GM18520 (cell line): ENCODE measurements at regions not wholly inside any gene's neighbourhood (a gene's known extent, or its start where the extent isn't known, plus 50 kb on each side); places are given as distances from the start of the nearest gene placed in this dataset.

Experiments
- ATAC-seq: cut with Tn5 transposase; IDR thresholded peaks from one replicate; pipeline ENCODE4 v1.9.1; 2021; ENCODE audit not compliant: unreplicated experiment

DNA sequence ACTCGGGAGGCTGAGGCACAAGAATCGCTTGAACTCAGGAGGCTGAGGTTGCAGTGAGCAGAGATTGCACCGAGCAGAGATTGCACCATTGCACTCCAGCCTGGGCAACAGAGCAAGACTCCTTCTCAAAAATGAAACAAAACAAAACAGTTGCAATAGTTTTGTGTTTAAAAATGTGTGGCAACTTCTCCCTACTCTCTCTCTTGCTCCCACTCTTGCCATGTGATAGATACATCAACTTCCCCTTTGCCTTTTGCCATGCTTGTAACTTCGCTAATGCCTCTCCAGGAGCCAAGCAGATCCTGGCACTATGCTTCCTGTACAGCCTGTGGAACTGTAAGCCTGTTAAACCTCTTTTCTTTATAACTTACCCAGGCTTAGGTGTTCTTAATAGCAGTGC, 52.5 kb upstream of the INTU start:
- ATAC-seq = no peak

DNA sequence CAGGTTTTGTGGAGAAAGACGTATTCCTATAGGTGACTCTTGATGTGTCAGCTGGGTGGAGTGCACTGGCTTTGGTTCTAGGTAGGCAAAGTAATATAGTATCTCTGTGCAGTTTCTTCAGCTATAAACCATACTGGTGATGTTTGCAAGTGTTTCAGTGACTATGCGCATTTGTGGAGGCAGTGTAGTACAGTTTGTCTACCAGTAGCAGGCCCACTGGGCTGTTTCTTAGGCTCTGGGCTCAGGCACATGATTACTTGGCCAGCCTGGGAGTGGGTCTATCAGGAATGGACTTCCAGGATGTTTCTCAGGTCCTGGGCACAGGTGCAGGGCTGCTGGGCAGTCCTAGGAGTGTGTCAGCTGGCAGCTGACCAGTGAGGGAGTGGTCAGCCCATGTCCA, 51.9 kb upstream of the INTU start:
- no peak for ATAC-seq
